SU-DHL-6 (cell line): ENCODE measurements at regions not wholly inside any gene's neighbourhood (a gene's known extent, or its start where the extent isn't known, plus 50 kb on each side); places are given as distances from the start of the nearest gene placed in this dataset.

Experiments used
- EZH2phosphoT487 ChIP-seq: fragments of 200-600 bp; sonication (generic), shearing (Covaris generic); conservative IDR thresholded peaks from 2 replicates; pipeline ENCODE4 v1.6.1; 2018; ENCODE audit warnings: mild to moderate bottlenecking, antibody characterized with exemption, low read length, moderate library complexity, mixed read lengths
- TF ChIP-seq, protein P1 (sequence below): fragments of 200-600 bp; sonication (generic); IDR thresholded peaks from one replicate; pipeline ENCODE4 v1.5.1; 2017; ENCODE audit warnings: antibody characterized with exemption, mild to moderate bottlenecking, low read length, moderate library complexity; ENCODE audit not compliant: insufficient read depth, poor library complexity, severe bottlenecking

DNA sequence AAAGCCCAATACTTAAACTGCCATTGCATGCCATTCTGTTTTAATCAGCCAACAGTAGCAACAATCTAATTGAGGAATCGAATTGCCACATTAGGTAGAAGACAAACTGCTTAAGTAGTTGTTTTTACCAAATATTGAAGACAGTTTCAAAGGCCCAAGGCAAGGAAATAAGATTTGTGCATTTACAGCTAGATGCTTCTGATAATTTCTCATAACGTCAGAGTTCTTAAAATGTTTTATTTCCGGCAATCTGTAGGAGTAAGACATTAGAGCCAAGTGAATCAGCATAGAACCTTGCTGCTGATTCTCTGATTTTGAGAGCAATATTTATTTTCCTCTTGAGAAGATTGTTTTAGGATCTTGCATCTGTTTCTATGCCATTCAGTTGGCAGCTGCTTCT is 174.3 kb downstream of the RBM43 start:
- TF ChIP-seq, protein P1, sequence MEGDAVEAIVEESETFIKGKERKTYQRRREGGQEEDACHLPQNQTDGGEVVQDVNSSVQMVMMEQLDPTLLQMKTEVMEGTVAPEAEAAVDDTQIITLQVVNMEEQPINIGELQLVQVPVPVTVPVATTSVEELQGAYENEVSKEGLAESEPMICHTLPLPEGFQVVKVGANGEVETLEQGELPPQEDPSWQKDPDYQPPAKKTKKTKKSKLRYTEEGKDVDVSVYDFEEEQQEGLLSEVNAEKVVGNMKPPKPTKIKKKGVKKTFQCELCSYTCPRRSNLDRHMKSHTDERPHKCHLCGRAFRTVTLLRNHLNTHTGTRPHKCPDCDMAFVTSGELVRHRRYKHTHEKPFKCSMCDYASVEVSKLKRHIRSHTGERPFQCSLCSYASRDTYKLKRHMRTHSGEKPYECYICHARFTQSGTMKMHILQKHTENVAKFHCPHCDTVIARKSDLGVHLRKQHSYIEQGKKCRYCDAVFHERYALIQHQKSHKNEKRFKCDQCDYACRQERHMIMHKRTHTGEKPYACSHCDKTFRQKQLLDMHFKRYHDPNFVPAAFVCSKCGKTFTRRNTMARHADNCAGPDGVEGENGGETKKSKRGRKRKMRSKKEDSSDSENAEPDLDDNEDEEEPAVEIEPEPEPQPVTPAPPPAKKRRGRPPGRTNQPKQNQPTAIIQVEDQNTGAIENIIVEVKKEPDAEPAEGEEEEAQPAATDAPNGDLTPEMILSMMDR = no peak
- no peak for TF ChIP-seq EZH2phosphoT487
